ENCODE measurements at regions not wholly inside any gene's neighbourhood (a gene's known extent, or its start where the extent isn't known, plus 50 kb on each side); places are given as distances from the start of the nearest gene placed in this dataset.

DNA sequence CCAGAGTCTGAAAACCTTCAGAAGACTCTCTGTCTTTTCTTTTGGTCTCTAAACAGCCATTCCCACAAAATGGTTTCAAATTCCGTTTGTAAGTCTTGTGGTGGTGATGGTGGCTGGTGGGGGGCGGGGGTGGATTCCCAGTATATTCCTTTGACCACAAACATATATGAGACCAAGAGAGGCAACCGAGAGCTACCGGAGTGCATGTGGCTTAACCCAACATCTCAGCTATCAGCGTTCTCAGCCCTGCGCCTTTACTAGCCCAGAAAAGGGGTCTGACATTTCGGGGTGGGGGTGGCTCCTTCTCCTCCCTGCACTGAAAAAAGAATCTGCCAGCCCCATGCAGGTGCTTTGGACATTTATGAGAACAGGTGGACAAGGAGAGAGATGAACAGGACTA, 621.1 kb downstream of the ACTR3B start:
- Mint-ChIP-seq H3K9me3 (ENCODE audit: unreplicated experiment) (peaks cover 11% of the 10 kb centered on the region), H3K27ac (ENCODE audit: unreplicated experiment) (no peak overlapping the region), H3K4me3 (ENCODE audit: unreplicated experiment) (no peak overlapping the region), H3K4me1 (ENCODE audit: low read depth, unreplicated experiment) (no peaks in the 10 kb centered on the region), H3K36me3 (ENCODE audit: unreplicated experiment) (peaks cover 8% of the 10 kb centered on the region), H3K27me3 (ENCODE audit: unreplicated experiment) (peaks cover 1% of the 10 kb centered on the region)
- DNase-seq: no peak
- TF ChIP-seq, protein P1, sequence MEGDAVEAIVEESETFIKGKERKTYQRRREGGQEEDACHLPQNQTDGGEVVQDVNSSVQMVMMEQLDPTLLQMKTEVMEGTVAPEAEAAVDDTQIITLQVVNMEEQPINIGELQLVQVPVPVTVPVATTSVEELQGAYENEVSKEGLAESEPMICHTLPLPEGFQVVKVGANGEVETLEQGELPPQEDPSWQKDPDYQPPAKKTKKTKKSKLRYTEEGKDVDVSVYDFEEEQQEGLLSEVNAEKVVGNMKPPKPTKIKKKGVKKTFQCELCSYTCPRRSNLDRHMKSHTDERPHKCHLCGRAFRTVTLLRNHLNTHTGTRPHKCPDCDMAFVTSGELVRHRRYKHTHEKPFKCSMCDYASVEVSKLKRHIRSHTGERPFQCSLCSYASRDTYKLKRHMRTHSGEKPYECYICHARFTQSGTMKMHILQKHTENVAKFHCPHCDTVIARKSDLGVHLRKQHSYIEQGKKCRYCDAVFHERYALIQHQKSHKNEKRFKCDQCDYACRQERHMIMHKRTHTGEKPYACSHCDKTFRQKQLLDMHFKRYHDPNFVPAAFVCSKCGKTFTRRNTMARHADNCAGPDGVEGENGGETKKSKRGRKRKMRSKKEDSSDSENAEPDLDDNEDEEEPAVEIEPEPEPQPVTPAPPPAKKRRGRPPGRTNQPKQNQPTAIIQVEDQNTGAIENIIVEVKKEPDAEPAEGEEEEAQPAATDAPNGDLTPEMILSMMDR (IDR thresholded peaks at IDR 0.05; ENCODE audit: partially characterized antibody, unreplicated experiment): no peak

DNA sequence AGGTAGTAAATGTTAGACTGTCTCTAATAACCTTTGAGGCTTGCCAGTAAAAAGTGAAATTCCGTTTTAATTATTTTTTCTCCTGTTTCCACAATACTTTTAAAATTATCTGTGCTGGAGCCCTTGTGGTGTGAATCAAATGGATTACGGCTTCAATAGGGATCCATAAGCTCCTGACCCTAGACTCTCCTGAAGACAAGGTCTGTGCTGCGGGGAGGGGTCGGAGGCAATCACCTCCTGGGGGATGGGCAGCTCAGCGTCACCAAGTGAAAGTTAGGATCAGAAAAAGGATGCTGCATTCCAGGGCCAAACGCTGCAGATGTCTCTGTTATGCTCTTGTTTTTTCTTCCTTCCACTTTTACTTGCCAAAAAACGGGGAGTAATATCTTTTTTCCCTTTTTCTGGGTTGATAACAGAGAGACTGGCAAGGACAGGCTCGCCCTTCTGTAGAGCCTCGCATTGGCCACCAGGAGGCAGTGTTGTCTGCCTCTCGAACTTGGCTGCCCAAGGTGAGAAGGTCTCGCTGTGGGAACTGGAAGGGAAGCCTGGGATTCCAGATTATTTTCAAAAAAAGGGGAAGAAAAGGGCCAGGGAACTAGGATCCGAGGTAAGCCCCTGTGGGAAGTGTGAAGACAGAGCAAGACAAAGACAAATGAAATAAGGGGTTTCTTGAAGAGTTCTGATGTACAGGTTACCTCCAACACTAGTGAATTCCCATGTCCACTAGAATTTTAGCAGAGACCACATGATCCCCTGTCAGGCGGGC, 621.9 kb downstream of the ACTR3B start:
- Mint-ChIP-seq H3K27ac (ENCODE audit: unreplicated experiment) (no peak overlapping the region), H3K4me1 (ENCODE audit: low read depth, unreplicated experiment) (no peaks in the 10 kb centered on the region), H3K9me3 (ENCODE audit: unreplicated experiment) (peaks cover 12% of the 10 kb centered on the region), H3K27me3 (ENCODE audit: unreplicated experiment) (peaks cover 1% of the 10 kb centered on the region), H3K4me3 (ENCODE audit: unreplicated experiment) (no peak overlapping the region), H3K36me3 (ENCODE audit: unreplicated experiment) (peaks cover 8% of the 10 kb centered on the region)
- no peak for DNase-seq
- TF ChIP-seq, protein P1 (IDR thresholded peaks at IDR 0.05; ENCODE audit: partially characterized antibody, unreplicated experiment): no peak

DNA sequence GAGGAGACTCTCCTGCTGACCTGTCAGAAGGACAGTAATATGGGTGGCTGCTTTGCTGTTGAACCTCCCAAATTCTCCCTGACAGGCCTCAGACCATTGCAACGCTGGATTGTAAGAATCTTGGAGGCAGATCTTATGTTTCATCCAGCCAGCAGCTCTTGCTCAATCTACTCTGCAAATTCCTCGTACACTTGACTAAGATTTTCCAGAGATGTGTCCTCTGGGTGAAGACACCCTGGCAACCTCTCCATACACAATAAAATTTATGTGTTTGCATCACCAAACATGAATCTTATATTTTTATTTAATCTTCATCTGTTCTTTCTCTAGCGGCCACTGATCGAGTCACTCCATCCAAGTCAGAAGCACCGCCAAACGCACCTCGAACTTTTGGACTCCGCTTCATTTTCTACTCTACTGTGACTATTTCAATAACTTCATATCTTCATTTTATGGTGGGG, 623.1 kb downstream of the ACTR3B start:
- H3K36me3 Mint-ChIP-seq (ENCODE audit: unreplicated experiment): peaks cover 11% of the 10 kb centered on the region
- DNase-seq: no peak
- H3K9me3 Mint-ChIP-seq (ENCODE audit: unreplicated experiment): peaks cover 12% of the 10 kb centered on the region

DNA sequence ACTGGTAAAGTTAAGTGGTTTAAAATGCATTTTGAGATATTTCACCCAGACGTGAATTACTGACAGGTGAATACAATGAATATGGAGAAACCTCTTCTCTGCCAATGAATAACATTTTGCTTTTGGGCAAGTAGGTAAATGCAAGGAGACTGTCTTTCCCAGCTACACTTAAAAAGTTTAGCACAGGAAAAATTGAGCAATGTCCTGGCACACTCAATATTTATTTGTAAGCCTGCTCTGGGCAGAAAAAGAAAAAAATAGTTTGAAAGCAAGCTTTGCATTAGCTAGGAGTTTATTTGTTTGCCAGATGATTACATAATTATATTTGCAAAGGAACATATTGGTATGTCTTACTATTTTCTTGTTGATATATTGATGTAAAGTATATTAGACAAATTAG, 624.2 kb downstream of the ACTR3B start:
- DNase-seq: no peak
- H3K4me3 Mint-ChIP-seq (ENCODE audit: unreplicated experiment): no peak overlapping the region
- peaks cover 17% of the 10 kb centered on the region for H3K9me3 Mint-ChIP-seq (ENCODE audit: unreplicated experiment)
- TF ChIP-seq, protein P1 (IDR thresholded peaks at IDR 0.05; ENCODE audit: partially characterized antibody, unreplicated experiment): no peak
- H3K27me3 Mint-ChIP-seq (ENCODE audit: unreplicated experiment): peaks cover 5% of the 10 kb centered on the region
- peaks cover 17% of the 10 kb centered on the region for H3K36me3 Mint-ChIP-seq (ENCODE audit: unreplicated experiment)
- H3K27ac Mint-ChIP-seq (ENCODE audit: unreplicated experiment): no peak overlapping the region
- no peaks in the 10 kb centered on the region for H3K4me1 Mint-ChIP-seq (ENCODE audit: low read depth, unreplicated experiment)

More for the DNA sequence above, 623.1 kb downstream of the ACTR3B start:
- no peak overlapping the region for H3K27ac Mint-ChIP-seq (ENCODE audit: unreplicated experiment)
- peaks cover 4% of the 10 kb centered on the region for H3K27me3 Mint-ChIP-seq (ENCODE audit: unreplicated experiment)
- TF ChIP-seq, protein P1 (IDR thresholded peaks at IDR 0.05; ENCODE audit: partially characterized antibody, unreplicated experiment): no peak
- no peak overlapping the region for H3K4me3 Mint-ChIP-seq (ENCODE audit: unreplicated experiment)
- H3K4me1 Mint-ChIP-seq (ENCODE audit: low read depth, unreplicated experiment): no peaks in the 10 kb centered on the region

DNA sequence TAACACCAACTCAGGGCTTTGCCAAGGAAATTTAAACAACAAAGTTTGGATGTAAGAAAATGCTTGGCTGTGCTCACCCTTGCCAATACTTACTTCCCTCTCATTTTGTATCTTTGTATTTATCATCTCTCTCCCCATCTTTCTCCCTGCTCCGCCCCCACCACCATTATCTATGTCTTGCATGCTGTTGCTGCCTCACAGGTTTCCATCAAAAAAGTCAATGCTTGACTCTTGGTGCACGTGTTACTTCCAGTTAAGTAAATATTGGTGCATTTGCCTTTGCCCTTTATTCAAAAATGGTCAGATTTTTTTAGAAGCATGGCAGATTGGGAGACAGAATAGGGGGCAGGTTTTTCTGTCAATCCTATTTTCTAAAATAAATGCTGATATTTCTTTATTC, 626.0 kb downstream of the ACTR3B start:
- H3K4me1 Mint-ChIP-seq (ENCODE audit: low read depth, unreplicated experiment): no peaks in the 10 kb centered on the region
- no peak for DNase-seq
- TF ChIP-seq, protein P1 (IDR thresholded peaks at IDR 0.05; ENCODE audit: partially characterized antibody, unreplicated experiment): no peak
- peaks cover 3% of the 10 kb centered on the region for H3K27me3 Mint-ChIP-seq (ENCODE audit: unreplicated experiment)
- peaks cover 17% of the 10 kb centered on the region for H3K36me3 Mint-ChIP-seq (ENCODE audit: unreplicated experiment)
- H3K9me3 Mint-ChIP-seq (ENCODE audit: unreplicated experiment): peaks cover 20% of the 10 kb centered on the region
- no peak overlapping the region for H3K27ac Mint-ChIP-seq (ENCODE audit: unreplicated experiment)
- H3K4me3 Mint-ChIP-seq (ENCODE audit: unreplicated experiment): no peak overlapping the region
